Brain microvascular endothelial cell (primary cell): ENCODE measurements at regions not wholly inside any gene's neighbourhood (a gene's known extent, or its start where the extent isn't known, plus 50 kb on each side); places are given as distances from the start of the nearest gene placed in this dataset.

Experiments used
- DNase-seq: peaks from one replicate; pipeline ENCODE4 v3.0.0-alpha.2; 2020
- H3K27ac ChIP-seq: fragments of 250-450 bp; sonication (Bioruptor Pico); 2 replicates; pipeline ENCODE4 v1.5.1; 2020; ENCODE audit warnings: mild to moderate bottlenecking, moderate library complexity
- H3K27me3 ChIP-seq: fragments of 250-450 bp; sonication (Bioruptor Pico); replicated peaks from 2 replicates; pipeline ENCODE4 v1.5.1; 2020; ENCODE audit warnings: mild to moderate bottlenecking
- H3K36me3 ChIP-seq: fragments of 250-450 bp; sonication (Bioruptor Pico); replicated peaks from 2 replicates; pipeline ENCODE4 v1.5.1; 2020; ENCODE audit warnings: mild to moderate bottlenecking
- H3K4me3 ChIP-seq: 2 replicates; pipeline ENCODE4 v1.5.1; 2011; ENCODE audit warnings: low read depth, mild to moderate bottlenecking, control low read depth, low read length, moderate library complexity
- CTCF ChIP-seq: IDR thresholded peaks from 2 replicates; pipeline ENCODE4 v1.5.1; 2011; ENCODE audit warnings: low read depth, mild to moderate bottlenecking, moderate library complexity, low read length, control low read depth, inconsistent platforms; ENCODE audit errors: missing control alignments
- in situ Hi-C: cut with HindIII; loops from 2 replicates; pipeline ENCODE4 v1.10.0; 2017; ENCODE audit warnings: low sequenced_read_pairs, low pct_ligation_motif_present

DNA sequence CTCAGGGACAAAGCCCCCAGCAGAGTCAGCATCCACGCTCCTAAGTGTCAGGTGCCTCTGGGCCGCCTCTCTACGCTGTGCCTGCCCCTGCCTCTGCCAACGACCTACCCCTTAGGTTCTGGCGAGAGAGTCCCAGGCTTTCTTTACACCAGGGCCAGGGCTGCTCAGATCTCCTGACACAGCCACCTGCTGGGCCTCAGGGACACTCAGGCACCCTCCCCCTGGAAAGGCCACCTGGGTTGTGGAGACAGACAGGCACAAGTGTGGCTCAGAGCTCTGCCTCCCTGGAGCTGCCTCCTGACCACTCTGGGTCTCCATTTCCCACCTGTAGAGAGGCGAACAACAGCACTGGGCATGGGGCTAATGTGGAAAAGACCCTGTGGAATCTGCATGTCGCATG lies 90.0 kb upstream of the ADRA2C start:
- no peaks in the 10 kb centered on the region for H3K27me3 ChIP-seq
- no peaks in the 10 kb centered on the region for H3K36me3 ChIP-seq

DNA sequence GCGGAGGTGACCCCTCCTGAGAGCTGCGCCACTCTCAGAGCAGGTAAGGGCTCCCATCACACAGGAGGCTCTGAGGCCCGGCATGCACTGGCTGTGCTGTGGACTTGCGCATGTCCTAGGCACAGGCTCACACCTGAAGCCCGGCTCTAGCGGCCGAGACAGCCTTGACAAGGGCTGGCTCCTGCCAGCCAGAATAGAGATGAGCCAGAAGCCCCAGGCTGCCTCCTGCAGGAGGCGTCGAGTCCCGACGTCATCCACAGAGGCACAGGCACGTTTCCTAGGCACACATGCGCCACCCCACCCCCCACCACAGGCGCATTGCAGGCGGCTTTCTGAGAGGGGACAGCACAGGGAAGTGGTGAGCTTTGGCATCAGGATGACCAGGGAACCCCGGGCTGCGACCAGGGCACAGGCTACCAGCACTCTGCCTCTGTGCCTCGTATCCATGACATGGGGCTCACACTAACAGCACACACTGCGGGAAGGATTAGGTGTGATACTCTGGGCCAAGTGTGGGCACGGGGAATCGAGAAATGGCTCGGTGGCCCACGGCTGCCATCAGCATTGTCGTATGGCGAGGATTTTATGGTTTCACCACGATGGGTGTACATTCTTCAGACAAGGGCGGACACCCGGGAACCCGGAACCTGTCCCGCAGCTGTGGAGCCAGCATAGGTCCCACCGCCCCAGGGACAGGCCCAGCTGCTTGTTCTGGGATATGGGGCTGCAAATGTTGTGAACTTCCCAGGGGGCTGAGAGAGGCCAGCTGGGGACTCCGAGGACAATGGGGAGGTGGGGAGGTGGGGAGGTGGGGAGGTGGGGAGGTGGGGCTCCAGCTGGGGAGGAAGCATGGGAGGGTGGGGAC lies 90.7 kb upstream of the ADRA2C start:
- Histone ChIP-seq H3K4me3 (no peak overlapping the region), H3K27me3 (no peaks in the 10 kb centered on the region), H3K27ac (no peak overlapping the region), H3K36me3 (no peaks in the 10 kb centered on the region)
- in situ Hi-C loops: no loop called here
- DNase-seq: no peak
- no peak for TF ChIP-seq CTCF

More for the DNA sequence above, 90.0 kb upstream of the ADRA2C start:
- no peak overlapping the region for H3K27ac ChIP-seq
- in situ Hi-C loops: no loop called here
- DNase-seq: no peak
- no peak overlapping the region for H3K4me3 ChIP-seq
- no peak for TF ChIP-seq CTCF

DNA sequence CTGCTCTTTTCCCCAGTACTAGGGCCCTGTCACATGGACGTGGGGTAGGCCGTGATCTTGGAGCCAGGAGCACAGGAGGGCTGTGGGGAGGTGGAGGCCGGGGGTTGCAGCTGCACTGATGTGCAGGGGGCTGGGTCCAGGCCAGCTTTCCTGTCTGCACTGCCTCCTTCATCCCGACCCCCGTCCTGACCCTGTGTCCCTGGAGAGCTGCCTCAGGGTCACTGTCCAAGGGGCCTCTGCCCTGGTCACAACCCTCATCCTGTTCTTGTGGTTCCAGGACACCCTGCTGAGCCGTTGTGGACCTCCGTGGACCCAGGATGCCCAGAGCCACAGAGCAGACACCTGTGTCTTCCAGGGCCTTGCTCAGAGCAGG lies 91.7 kb upstream of the ADRA2C start:
- TF ChIP-seq CTCF: no peak
- Histone ChIP-seq H3K27me3 (no peaks in the 10 kb centered on the region), H3K4me3 (no peak overlapping the region), H3K36me3 (no peaks in the 10 kb centered on the region), H3K27ac (no peak overlapping the region)
- DNase-seq: no peak
- in situ Hi-C loops: no loop called here

- Histone ChIP-seq H3K4me3 (no peak overlapping the region), H3K27me3 (no peaks in the 10 kb centered on the region), H3K27ac (no peak overlapping the region), H3K36me3 (no peaks in the 10 kb centered on the region)
- no peak for TF ChIP-seq CTCF
- in situ Hi-C loops: no loop called here
- no peak for DNase-seq
Observed at GRCh38 chr4:3673716-3674478, 92.3 kb upstream of the ADRA2C start.

GRCh38 chr4:3673176-3673575 lies 93.0 kb upstream of the ADRA2C start:
- Histone ChIP-seq H3K27ac (no peak overlapping the region), H3K4me3 (no peak overlapping the region), H3K36me3 (no peaks in the 10 kb centered on the region), H3K27me3 (no peaks in the 10 kb centered on the region)
- in situ Hi-C loops: no loop called here
- DNase-seq: no peak
- no peak for TF ChIP-seq CTCF

- Histone ChIP-seq H3K27ac (no peak overlapping the region), H3K27me3 (no peaks in the 10 kb centered on the region), H3K36me3 (no peaks in the 10 kb centered on the region), H3K4me3 (no peak overlapping the region)
- DNase-seq: no peak
- in situ Hi-C loops: no loop called here
- TF ChIP-seq CTCF: no peak
Observed at GRCh38 chr4:3672465-3672831, 93.7 kb upstream of the ADRA2C start.
